Adrenal gland (tissue), 9 donors: ENCODE measurements at regions not wholly inside any gene's neighbourhood (a gene's known extent, or its start where the extent isn't known, plus 50 kb on each side); places are given as distances from the start of the nearest gene placed in this dataset.

Source experiments
- DNase-seq, 7 donors: peaks; one replicate each; pipeline ENCODE4 v3.0.0-alpha.2; 2019 to 2020
- H3K27ac ChIP-seq, 5 donors: fragments of 200-600 bp; sonication (generic) in 4 of 5; 1 replicate in 3 of 5; 2 replicates in 2 of 5; pipeline versions ENCODE4 v1.5.1 to v1.8.0; 2016 to 2020; ENCODE audit warnings: mild to moderate bottlenecking in 1 of 5
- H3K27me3 ChIP-seq: fragments of 200-600 bp; 2 replicates; pipeline ENCODE4 v1.8.0; 2021
- H3K36me3 ChIP-seq, 2 donors: fragments of 200-600 bp; replicated peaks in 1 of 2; 1 replicate in 1 of 2; 2 replicates in 1 of 2; pipeline versions ENCODE4 v1.5.1 to v1.8.0; 2018 to 2022
- H3K4me1 ChIP-seq, 2 donors: fragments of 200-600 bp; replicated peaks in 1 of 2; 1 replicate in 1 of 2; 2 replicates in 1 of 2; pipeline versions ENCODE4 v1.5.1 to v1.8.0; 2018 to 2021
- H3K4me3 ChIP-seq, 4 donors: fragments of 200-600 bp; sonication (generic) in 3 of 4; one replicate each; pipeline ENCODE4 v1.5.1; 2016 to 2018
- H3K9me3 ChIP-seq, 3 donors: fragments of 200-600 bp; sonication (generic) in 1 of 3; replicated peaks in 1 of 3; 1 replicate in 2 of 3; 2 replicates in 1 of 3; pipeline versions ENCODE4 v1.5.1 to v1.8.0; 2016 to 2021
- CTCF ChIP-seq, 6 experiments: fragments of 450-650 bp in 4 of 6; fragments of 200-600 bp in 2 of 6; sonication (generic) in 1 of 6; IDR thresholded peaks; 1 replicate in 5 of 6; 2 replicates in 1 of 6; pipeline versions ENCODE4 v1.5.1 to v1.8.0; 2016 to 2021; ENCODE audit warnings: antibody characterized with exemption in 6 of 6, mild to moderate bottlenecking in 2 of 6, moderate library complexity in 1 of 6
- POLR2A ChIP-seq, 2 donors: fragments of 450-650 bp; IDR thresholded peaks; one replicate each; pipeline ENCODE4 v1.6.1; 2017; ENCODE audit warnings: antibody characterized with exemption in 2 of 2, mild to moderate bottlenecking in 2 of 2, moderate library complexity in 1 of 2
- WGBS, 4 donors: extraction: QIAGEN DNeasy Blood & Tissue Kit in 2 of 4; methylation state at CpG; one replicate each; pipeline versions ENCODE4 v1.1.5 to v1.1.7; 2013 to 2017; 5-methylcytosine and 5-hydroxymethylcytosine counted together
- intact Hi-C, 2 donors: fragments of 100-400 bp; cut with DNase I; formaldehyde crosslinking; loops; one replicate each; pipeline versions ENCODE4 v1.14.1 to v1.15.0; 2022 to 2023
- donor health status: healthy with polysubstance abuse.
- donor health status: Bipolar disorder and iron deficiency.
- donor health status: DM: yes; HTN: yes; CAD: no.
- donor health status: DM: no; HTN: no; CAD: no.
- donor health status: DM: no; HTN: no; CAD: no.

GRCh38 chrX:33285550-33285949 is 74.2 kb upstream of the DMD start:
- Histone ChIP-seq H3K4me3 (no peak overlapping the region), H3K27ac (no peak overlapping the region), H3K4me1 (no peaks in the 10 kb centered on the region), H3K27me3 (no peaks in the 10 kb centered on the region), H3K36me3 (no peaks in the 10 kb centered on the region), H3K9me3 (no peaks in the 10 kb centered on the region)
- no peak for TF ChIP-seq POLR2A (IDR thresholded peaks at IDR 0.05)
- TF ChIP-seq CTCF (IDR thresholded peaks at IDR 0.05): no peak
- WGBS, 4 donors: 63 to 91% (median 79%) methylated on average over 1 of the region's 1 CpG
- DNase-seq: no peak
- intact Hi-C loops: no loop called here

DNA sequence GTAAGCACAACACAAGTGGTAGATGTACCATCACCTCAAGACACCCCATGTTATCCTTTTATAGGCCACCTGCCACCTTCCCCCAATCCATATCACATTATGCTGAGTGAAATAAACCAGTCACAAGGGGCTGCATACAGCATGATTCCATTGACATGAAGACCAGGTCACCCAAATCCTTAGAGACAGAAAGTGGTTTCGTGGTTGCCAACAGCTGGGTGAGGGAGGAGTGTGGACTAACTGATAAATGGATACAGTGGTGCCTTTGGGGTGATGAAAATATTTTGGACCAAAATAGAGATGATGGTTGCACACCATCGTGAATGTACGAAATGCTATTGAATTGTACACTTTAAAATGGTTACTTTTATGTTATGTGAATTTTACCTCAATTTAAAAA is 65.7 kb upstream of the DMD start:
- intact Hi-C loops: no loop called here
- Histone ChIP-seq H3K9me3 (no peaks in the 10 kb centered on the region), H3K27me3 (no peaks in the 10 kb centered on the region), H3K27ac (no peak overlapping the region), H3K4me3 (no peak overlapping the region), H3K4me1 (no peaks in the 10 kb centered on the region), H3K36me3 (no peaks in the 10 kb centered on the region)
- no peak for TF ChIP-seq POLR2A (IDR thresholded peaks at IDR 0.05)
- no peak for TF ChIP-seq CTCF (IDR thresholded peaks at IDR 0.05)
- WGBS, 4 donors: 73 to 91% (median 83%) methylated on average over 3 of the region's 3 CpGs
- DNase-seq: no peak

DNA sequence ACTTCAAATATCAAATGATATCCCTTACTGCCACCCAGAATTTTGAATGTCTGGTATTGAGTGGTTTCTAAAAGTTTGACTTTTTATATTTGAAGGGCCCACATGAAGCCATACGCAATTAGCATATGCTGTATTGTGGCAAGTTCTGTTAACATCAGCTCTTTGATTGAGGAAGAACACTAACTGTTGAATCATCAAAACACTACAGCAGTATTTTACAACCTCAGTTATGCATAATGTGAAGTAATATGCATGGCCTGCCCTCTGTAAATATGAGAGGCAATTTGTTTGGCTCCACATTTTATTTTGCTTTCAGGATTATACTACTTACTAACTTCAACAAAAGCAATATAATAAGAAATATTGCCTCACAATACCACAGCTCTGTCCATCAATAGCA is 62.2 kb upstream of the DMD start:
- Histone ChIP-seq H3K27ac (no peak overlapping the region), H3K4me1 (no peaks in the 10 kb centered on the region), H3K9me3 (no peaks in the 10 kb centered on the region), H3K27me3 (no peaks in the 10 kb centered on the region), H3K36me3 (no peaks in the 10 kb centered on the region), H3K4me3 (no peak overlapping the region)
- intact Hi-C loops: no loop called here
- WGBS, 4 donors: 77 to 93% (median 82%) methylated on average over 1 of the region's 1 CpG
- no peak for DNase-seq
- TF ChIP-seq CTCF (IDR thresholded peaks at IDR 0.05): no peak
- TF ChIP-seq POLR2A (IDR thresholded peaks at IDR 0.05): no peak

DNA sequence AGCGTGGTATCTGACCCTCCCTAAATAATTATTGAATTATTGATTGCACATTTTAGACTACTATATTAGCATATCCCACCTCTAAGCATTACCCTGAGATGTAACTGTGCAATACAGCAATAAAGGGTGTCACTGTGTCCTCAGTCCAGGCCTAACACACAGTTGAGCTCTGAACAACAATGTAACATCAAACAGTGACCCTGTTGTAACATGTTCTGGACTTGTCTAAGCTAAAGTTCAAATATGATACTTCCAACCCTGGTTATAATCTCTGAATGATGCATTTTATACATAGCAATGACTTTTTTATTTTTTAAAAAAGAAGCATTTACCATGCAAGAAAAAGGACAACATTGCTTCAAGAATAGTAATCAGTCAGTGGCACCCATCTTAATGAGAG is 61.6 kb upstream of the DMD start:
- no peak overlapping the region for H3K4me3 ChIP-seq
- no peak for TF ChIP-seq POLR2A (IDR thresholded peaks at IDR 0.05)
- intact Hi-C loops: no loop called here
- no peak for DNase-seq
- H3K27me3 ChIP-seq: no peaks in the 10 kb centered on the region
- 61 to 89% (median 83%) methylated on average over 1 of the region's 1 CpG for WGBS, 4 donors
- no peaks in the 10 kb centered on the region for H3K9me3 ChIP-seq
- no peaks in the 10 kb centered on the region for H3K4me1 ChIP-seq
- H3K36me3 ChIP-seq: no peaks in the 10 kb centered on the region
- no peak overlapping the region for H3K27ac ChIP-seq
